ENCODE measurements at regions not wholly inside any gene's neighbourhood (a gene's known extent, or its start where the extent isn't known, plus 50 kb on each side); places are given as distances from the start of the nearest gene placed in this dataset.
A peak's percentile ranks its signal among the peaks of the same experiment; 100 is the strongest.

GRCh38 chr6:44012078-44012493 is 115.2 kb downstream of the MRPL14 start:
- DNase-seq (ENCODE audit: low read depth), result peak; percentile 94
- no peak for TF ChIP-seq CTCF (IDR thresholded peaks at IDR 0.05; ENCODE audit: insufficient read depth, low read length, poor library complexity, severe bottlenecking)
- H3K36me3 ChIP-seq (ENCODE audit: control insufficient read depth, insufficient read depth, low read length), result no peaks in the 10 kb centered on the region
- no peaks in the 10 kb centered on the region for H3K27me3 ChIP-seq (ENCODE audit: control insufficient read depth, insufficient read depth, low read length)
- H3K4me3 ChIP-seq (ENCODE audit: low read depth, low read length), result no peak overlapping the region

- Histone ChIP-seq H3K36me3 (ENCODE audit: control insufficient read depth, insufficient read depth, low read length) (no peaks in the 10 kb centered on the region), H3K4me3 (ENCODE audit: low read depth, low read length) (no peak overlapping the region), H3K27me3 (ENCODE audit: control insufficient read depth, insufficient read depth, low read length) (no peaks in the 10 kb centered on the region)
- no peak for TF ChIP-seq CTCF (IDR thresholded peaks at IDR 0.05; ENCODE audit: insufficient read depth, low read length, poor library complexity, severe bottlenecking)
- DNase-seq (ENCODE audit: low read depth), result peak; percentile 64
Measured at GRCh38 chr6:44011350-44011920, 115.8 kb downstream of the MRPL14 start.

- DNase-seq (ENCODE audit: low read depth), result peak; percentile 98
- H3K36me3 ChIP-seq (ENCODE audit: control insufficient read depth, insufficient read depth, low read length), result no peaks in the 10 kb centered on the region
- H3K4me3 ChIP-seq (ENCODE audit: low read depth, low read length), result no peak overlapping the region
- no peaks in the 10 kb centered on the region for H3K27me3 ChIP-seq (ENCODE audit: control insufficient read depth, insufficient read depth, low read length)
- peak; percentile 6 for TF ChIP-seq CTCF (IDR thresholded peaks at IDR 0.05; ENCODE audit: insufficient read depth, low read length, poor library complexity, severe bottlenecking)
Measured at GRCh38 chr6:44010411-44011349, 116.6 kb downstream of the MRPL14 start.

GRCh38 chr6:44009425-44010321 is 117.6 kb downstream of the MRPL14 start:
- Histone ChIP-seq H3K27me3 (ENCODE audit: control insufficient read depth, insufficient read depth, low read length) (no peaks in the 10 kb centered on the region), H3K36me3 (ENCODE audit: control insufficient read depth, insufficient read depth, low read length) (no peaks in the 10 kb centered on the region), H3K4me3 (ENCODE audit: low read depth, low read length) (no peak overlapping the region)
- no peak for DNase-seq (ENCODE audit: low read depth)
- no peak for TF ChIP-seq CTCF (IDR thresholded peaks at IDR 0.05; ENCODE audit: insufficient read depth, low read length, poor library complexity, severe bottlenecking)

- H3K36me3 ChIP-seq (ENCODE audit: control insufficient read depth, insufficient read depth, low read length), result no peaks in the 10 kb centered on the region
- DNase-seq (ENCODE audit: low read depth), result no peak
- no peak for TF ChIP-seq CTCF (IDR thresholded peaks at IDR 0.05; ENCODE audit: insufficient read depth, low read length, poor library complexity, severe bottlenecking)
- no peak overlapping the region for H3K4me3 ChIP-seq (ENCODE audit: low read depth, low read length)
- no peaks in the 10 kb centered on the region for H3K27me3 ChIP-seq (ENCODE audit: control insufficient read depth, insufficient read depth, low read length)
Measured at GRCh38 chr6:44008821-44009370, 118.4 kb downstream of the MRPL14 start.
